ENCODE measurements at regions not wholly inside any gene's neighbourhood (a gene's known extent, or its start where the extent isn't known, plus 50 kb on each side); places are given as distances from the start of the nearest gene placed in this dataset.
"Not testable (repeated sequence)": the region's sequence is repeated elsewhere in the genome, so short reads cannot be mapped to it uniquely, and the experiment has no call there.

GRCh38 chr12:25412735-25413134 lies 140.3 kb downstream of the LMNTD1 start:
- no peak for TF ChIP-seq POU2F2 (IDR thresholded peaks at IDR 0.05; ENCODE audit: low read depth, low read length)
- TF ChIP-seq PAX5 (IDR thresholded peaks at IDR 0.05; ENCODE audit: insufficient read depth, low read length, severe bottlenecking) = no peak
- TF ChIP-seq POLR2AphosphoS5 (IDR thresholded peaks at IDR 0.05; ENCODE audit: low read depth, low read length) = no peak
- TF ChIP-seq SPI1 (IDR thresholded peaks at IDR 0.05; ENCODE audit: low read depth, low read length) = no peak
- TF ChIP-seq POLR2A (IDR thresholded peaks at IDR 0.05; ENCODE audit: low read depth, low read length) = no peak
- no peak for TF ChIP-seq TAF1 (IDR thresholded peaks at IDR 0.05; ENCODE audit: low read depth, low read length)
- FAIRE-seq = no peak
- no peak for DNase-seq (ENCODE audit: insufficient read length, low spot score)

GRCh38 chr12:25404955-25405354 lies 148.1 kb downstream of the LMNTD1 start:
- FAIRE-seq (no peak), DNase-seq (ENCODE audit: insufficient read length, low spot score) (no peak)
- no peak for TF ChIP-seq TAF1 (IDR thresholded peaks at IDR 0.05; ENCODE audit: low read depth, low read length)
- no peak for TF ChIP-seq POU2F2 (IDR thresholded peaks at IDR 0.05; ENCODE audit: low read depth, low read length)

GRCh38 chr12:25401547-25402345 lies 151.0 kb upstream of the KRAS start:
- DNase-seq (ENCODE audit: insufficient read length, low spot score) = no peak
- FAIRE-seq = no peak
- TF ChIP-seq POLR2A (IDR thresholded peaks at IDR 0.05; ENCODE audit: low read depth, low read length) (no peak), SPI1 (IDR thresholded peaks at IDR 0.05; ENCODE audit: low read depth, low read length) (no peak), PAX5 (IDR thresholded peaks at IDR 0.05; ENCODE audit: insufficient read depth, low read length, severe bottlenecking) (no peak), TAF1 (IDR thresholded peaks at IDR 0.05; ENCODE audit: low read depth, low read length) (no peak), POU2F2 (IDR thresholded peaks at IDR 0.05; ENCODE audit: low read depth, low read length) (no peak), POLR2AphosphoS5 (IDR thresholded peaks at IDR 0.05; ENCODE audit: low read depth, low read length) (no peak)

GRCh38 chr12:25397001-25397400 lies 146.3 kb upstream of the KRAS start:
- TF ChIP-seq POLR2AphosphoS5 (IDR thresholded peaks at IDR 0.05; ENCODE audit: low read depth, low read length) (no peak), POLR2A (IDR thresholded peaks at IDR 0.05; ENCODE audit: low read depth, low read length) (no peak), POU2F2 (IDR thresholded peaks at IDR 0.05; ENCODE audit: low read depth, low read length) (no peak), TAF1 (IDR thresholded peaks at IDR 0.05; ENCODE audit: low read depth, low read length) (no peak), PAX5 (IDR thresholded peaks at IDR 0.05; ENCODE audit: insufficient read depth, low read length, severe bottlenecking) (no peak), SPI1 (IDR thresholded peaks at IDR 0.05; ENCODE audit: low read depth, low read length) (no peak)
- FAIRE-seq (no peak), DNase-seq (ENCODE audit: insufficient read length, low spot score) (no peak)

GRCh38 chr12:25395227-25395626 lies 144.5 kb upstream of the KRAS start:
- FAIRE-seq (no peak), DNase-seq (ENCODE audit: insufficient read length, low spot score) (no peak)
- TF ChIP-seq PAX5 (IDR thresholded peaks at IDR 0.05; ENCODE audit: insufficient read depth, low read length, severe bottlenecking) = no peak
- TF ChIP-seq SPI1 (IDR thresholded peaks at IDR 0.05; ENCODE audit: low read depth, low read length) = no peak
- TF ChIP-seq POLR2A (IDR thresholded peaks at IDR 0.05; ENCODE audit: low read depth, low read length) = no peak
- no peak for TF ChIP-seq POU2F2 (IDR thresholded peaks at IDR 0.05; ENCODE audit: low read depth, low read length)
- TF ChIP-seq POLR2AphosphoS5 (IDR thresholded peaks at IDR 0.05; ENCODE audit: low read depth, low read length) = no peak
- TF ChIP-seq TAF1 (IDR thresholded peaks at IDR 0.05; ENCODE audit: low read depth, low read length) = no peak

- not testable (repeated sequence) for DNase-seq (ENCODE audit: insufficient read length, low spot score); FAIRE-seq
Measured at GRCh38 chr12:25394775-25395174, 144.0 kb upstream of the KRAS start.

GRCh38 chr12:25394025-25394424 lies 143.3 kb upstream of the KRAS start:
- DNase-seq (ENCODE audit: insufficient read length, low spot score) (no peak), FAIRE-seq (no peak)
- no peak for TF ChIP-seq POLR2A (IDR thresholded peaks at IDR 0.05; ENCODE audit: low read depth, low read length)
- TF ChIP-seq TAF1 (IDR thresholded peaks at IDR 0.05; ENCODE audit: low read depth, low read length) = no peak
- TF ChIP-seq POLR2AphosphoS5 (IDR thresholded peaks at IDR 0.05; ENCODE audit: low read depth, low read length) = no peak
- TF ChIP-seq SPI1 (IDR thresholded peaks at IDR 0.05; ENCODE audit: low read depth, low read length) = no peak
- TF ChIP-seq PAX5 (IDR thresholded peaks at IDR 0.05; ENCODE audit: insufficient read depth, low read length, severe bottlenecking) = no peak
- no peak for TF ChIP-seq POU2F2 (IDR thresholded peaks at IDR 0.05; ENCODE audit: low read depth, low read length)

GRCh38 chr12:25391346-25391745 lies 140.6 kb upstream of the KRAS start:
- not testable (repeated sequence) for DNase-seq (ENCODE audit: insufficient read length, low spot score); FAIRE-seq

GRCh38 chr12:25388183-25388582 lies 137.5 kb upstream of the KRAS start:
- FAIRE-seq (no peak), DNase-seq (ENCODE audit: insufficient read length, low spot score) (peak; percentile 17)
- TF ChIP-seq POLR2A (IDR thresholded peaks at IDR 0.05; ENCODE audit: low read depth, low read length) (no peak), PAX5 (IDR thresholded peaks at IDR 0.05; ENCODE audit: insufficient read depth, low read length, severe bottlenecking) (no peak), TAF1 (IDR thresholded peaks at IDR 0.05; ENCODE audit: low read depth, low read length) (no peak), POLR2AphosphoS5 (IDR thresholded peaks at IDR 0.05; ENCODE audit: low read depth, low read length) (no peak), SPI1 (IDR thresholded peaks at IDR 0.05; ENCODE audit: low read depth, low read length) (no peak), POU2F2 (IDR thresholded peaks at IDR 0.05; ENCODE audit: low read depth, low read length) (no peak)

- no peak for FAIRE-seq
- no peak for TF ChIP-seq PAX5 (IDR thresholded peaks at IDR 0.05; ENCODE audit: insufficient read depth, low read length, severe bottlenecking)
- TF ChIP-seq POLR2A (IDR thresholded peaks at IDR 0.05; ENCODE audit: low read depth, low read length) = no peak
- no peak for TF ChIP-seq POU2F2 (IDR thresholded peaks at IDR 0.05; ENCODE audit: low read depth, low read length)
- TF ChIP-seq POLR2AphosphoS5 (IDR thresholded peaks at IDR 0.05; ENCODE audit: low read depth, low read length) = no peak
- TF ChIP-seq SPI1 (IDR thresholded peaks at IDR 0.05; ENCODE audit: low read depth, low read length) = no peak
- TF ChIP-seq TAF1 (IDR thresholded peaks at IDR 0.05; ENCODE audit: low read depth, low read length) = no peak
- no peak for DNase-seq (ENCODE audit: insufficient read length, low spot score)
Measured at GRCh38 chr12:25387732-25388050, 137.0 kb upstream of the KRAS start.

Data from GM12891 (cell line).